Trophoblast cell (in vitro differentiated cells and primary cell): ENCODE measurements at regions not wholly inside any gene's neighbourhood (a gene's known extent, or its start where the extent isn't known, plus 50 kb on each side); places are given as distances from the start of the nearest gene placed in this dataset.

Experiments used
- DNase-seq, 2 donors: peaks; one replicate each; pipeline ENCODE4 v3.0.0-alpha.2; 2016
- H2AFZ ChIP-seq: 2 replicates; pipeline ENCODE4 v1.6.1; 2013; ENCODE audit warnings: low read length, moderate library complexity, mild to moderate bottlenecking; ENCODE audit not compliant: insufficient read depth, poor library complexity
- H2AK5ac ChIP-seq: 2 replicates; pipeline ENCODE4 v1.6.1; 2013; ENCODE audit warnings: mild to moderate bottlenecking, low read length
- H2BK120ac ChIP-seq: 2 replicates; pipeline ENCODE4 v1.6.1; 2013; ENCODE audit warnings: low read length, mild to moderate bottlenecking, moderate library complexity; ENCODE audit not compliant: insufficient read depth, poor library complexity
- H2BK12ac ChIP-seq: 2 replicates; pipeline ENCODE4 v1.6.1; 2013; ENCODE audit warnings: mild to moderate bottlenecking, low read length, moderate library complexity
- H2BK5ac ChIP-seq: 2 replicates; pipeline ENCODE4 v1.6.1; 2013; ENCODE audit warnings: low read length, low read depth, moderate library complexity, mild to moderate bottlenecking; ENCODE audit not compliant: poor library complexity
- H3K14ac ChIP-seq: 2 replicates; pipeline ENCODE4 v1.6.1; 2013; ENCODE audit warnings: mild to moderate bottlenecking, low read length
- H3K18ac ChIP-seq: 2 replicates; pipeline ENCODE4 v1.6.1; 2013; ENCODE audit warnings: mild to moderate bottlenecking, low read length
- H3K23ac ChIP-seq: 2 replicates; pipeline ENCODE4 v1.6.1; 2013; ENCODE audit warnings: low read length
- H3K27ac ChIP-seq: 2 replicates; pipeline ENCODE4 v1.5.1; 2013; ENCODE audit warnings: low read depth, mild to moderate bottlenecking, inconsistent platforms, low read length, moderate library complexity
- H3K27me3 ChIP-seq: 2 replicates; pipeline ENCODE4 v1.6.1; 2013; ENCODE audit warnings: inconsistent platforms, mild to moderate bottlenecking, low read length, moderate library complexity; ENCODE audit not compliant: insufficient read depth
- H3K36me3 ChIP-seq, 2 experiments: 1 replicate in 1 of 2; 2 replicates in 1 of 2; pipeline ENCODE4 v1.6.1; 2013; ENCODE audit warnings: low read length in 2 of 2, mild to moderate bottlenecking in 2 of 2, moderate library complexity in 1 of 2; ENCODE audit not compliant: insufficient read depth in 2 of 2, control insufficient read depth in 1 of 2
- H3K4ac ChIP-seq: 2 replicates; pipeline ENCODE4 v1.6.1; 2013; ENCODE audit warnings: low read depth, mild to moderate bottlenecking, low read length, moderate library complexity
- H3K4me1 ChIP-seq, 2 experiments: 1 replicate in 1 of 2; 2 replicates in 1 of 2; pipeline ENCODE4 v1.6.1; 2013; ENCODE audit warnings: low read length in 2 of 2, mild to moderate bottlenecking in 2 of 2, moderate library complexity in 1 of 2; ENCODE audit not compliant: insufficient read depth in 2 of 2, control insufficient read depth in 1 of 2
- H3K4me2 ChIP-seq: 2 replicates; pipeline ENCODE4 v1.6.1; 2013; ENCODE audit warnings: inconsistent platforms, mild to moderate bottlenecking, low read length, moderate library complexity
- H3K4me3 ChIP-seq: 2 replicates; pipeline ENCODE4 v1.5.1; 2013; ENCODE audit warnings: mild to moderate bottlenecking, low read depth, low read length, inconsistent platforms
- H3K79me1 ChIP-seq: one replicate; pipeline ENCODE4 v1.6.1; 2013; ENCODE audit warnings: low read length
- H3K79me2 ChIP-seq: 2 replicates; pipeline ENCODE4 v1.6.1; 2013; ENCODE audit warnings: low read length, mild to moderate bottlenecking; ENCODE audit not compliant: control insufficient read depth, insufficient read depth, poor library complexity
- H3K9ac ChIP-seq: 2 replicates; pipeline ENCODE4 v1.6.1; 2013; ENCODE audit warnings: mild to moderate bottlenecking, low read length
- H3K9me3 ChIP-seq: 2 replicates; pipeline ENCODE4 v1.6.1; 2013; ENCODE audit warnings: low read depth, mild to moderate bottlenecking, control low read depth, inconsistent platforms, low read length; ENCODE audit not compliant: insufficient read depth
- H4K12ac ChIP-seq: 2 replicates; pipeline ENCODE4 v1.6.1; 2013; ENCODE audit warnings: low read depth, mild to moderate bottlenecking, low read length, moderate library complexity
- H4K8ac ChIP-seq: 2 replicates; pipeline ENCODE4 v1.6.1; 2013; ENCODE audit warnings: low read depth, mild to moderate bottlenecking, low read length, moderate library complexity
- H4K91ac ChIP-seq: one replicate; pipeline ENCODE4 v1.6.1; 2013; ENCODE audit warnings: low read depth, mild to moderate bottlenecking, low read length, moderate library complexity
- WGBS: extraction: QIAGEN DNeasy Blood & Tissue Kit; methylation state at CpG from one replicate; pipeline ENCODE4 v1.1.7; 2013; ENCODE audit warnings: missing lambda C conversion rate; ENCODE audit not compliant: insufficient read length, insufficient coverage; ENCODE audit errors: extremely low coverage; 5-methylcytosine and 5-hydroxymethylcytosine counted together

DNA sequence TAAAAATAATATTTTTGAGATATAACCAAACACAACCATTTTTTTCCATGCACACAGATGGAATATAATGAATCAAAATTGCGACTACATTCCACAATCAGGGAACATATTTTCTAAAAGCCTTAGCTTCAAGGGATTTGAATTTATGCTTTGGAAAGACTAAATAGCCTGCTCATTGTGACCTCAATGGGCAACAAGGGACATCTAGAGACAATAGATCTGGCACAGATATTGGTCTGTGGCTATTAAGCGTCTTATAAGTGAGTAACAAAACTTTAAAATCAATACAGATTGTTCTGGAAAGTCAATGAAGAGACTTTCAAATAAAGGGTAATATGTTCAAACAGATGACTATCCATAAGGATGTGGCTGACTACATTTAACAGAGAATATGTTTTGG is 660.6 kb upstream of the ADGRL4 start:
- Histone ChIP-seq H3K23ac (no peak overlapping the region), H3K79me1 (no peaks in the 10 kb centered on the region), H2BK120ac (no peak overlapping the region), H2AK5ac (no peak overlapping the region), H2BK5ac (no peak overlapping the region), H4K12ac (no peak overlapping the region), H4K91ac (no peak overlapping the region), H3K4me1 (no peaks in the 10 kb centered on the region), H3K18ac (no peak overlapping the region), H3K9ac (no peak overlapping the region), H2AFZ (no peak overlapping the region), H3K9me3 (no peaks in the 10 kb centered on the region), H3K4me3 (no peak overlapping the region), H3K79me2 (no peaks in the 10 kb centered on the region), H3K14ac (no peak overlapping the region), H3K36me3 (no peaks in the 10 kb centered on the region), H3K4me2 (no peak overlapping the region), H2BK12ac (no peak overlapping the region), H3K4ac (no peak overlapping the region), H3K27me3 (no peaks in the 10 kb centered on the region), H3K27ac (no peak overlapping the region), H4K8ac (no peak overlapping the region)
- DNase-seq = no peak
- WGBS = no CpG with 5 or more reads among the region's 2 CpGs

DNA sequence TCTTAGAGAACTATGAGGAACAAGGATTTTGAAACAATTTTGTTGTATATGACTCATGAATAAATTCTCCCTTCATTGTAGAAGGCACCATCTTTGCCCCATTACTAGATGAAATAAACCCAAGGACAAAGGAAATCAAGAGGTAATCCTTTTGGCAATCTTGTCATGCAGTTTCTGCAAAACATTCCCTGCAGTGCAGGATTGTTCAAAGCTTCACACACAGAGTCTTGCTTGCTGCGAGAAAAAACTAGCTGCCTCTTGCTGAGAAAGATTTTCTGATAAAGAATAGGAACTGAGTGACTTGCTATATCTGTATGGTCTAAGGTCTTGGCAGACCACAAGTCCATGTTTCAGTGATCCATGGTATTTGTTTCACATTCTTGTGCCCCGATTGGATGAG is 657.4 kb upstream of the ADGRL4 start:
- Histone ChIP-seq H3K79me2 (no peaks in the 10 kb centered on the region), H4K8ac (no peak overlapping the region), H3K4me1 (no peaks in the 10 kb centered on the region), H3K27me3 (no peaks in the 10 kb centered on the region), H2AK5ac (no peak overlapping the region), H3K4me2 (no peak overlapping the region), H2BK5ac (no peak overlapping the region), H3K4me3 (no peak overlapping the region), H3K36me3 (no peaks in the 10 kb centered on the region), H4K91ac (no peak overlapping the region), H3K9ac (no peak overlapping the region), H3K4ac (no peak overlapping the region), H3K27ac (no peak overlapping the region), H3K79me1 (no peaks in the 10 kb centered on the region), H3K9me3 (no peaks in the 10 kb centered on the region), H2AFZ (no peak overlapping the region), H2BK120ac (no peak overlapping the region), H3K18ac (no peak overlapping the region), H2BK12ac (no peak overlapping the region), H3K14ac (no peak overlapping the region), H3K23ac (no peak overlapping the region), H4K12ac (no peak overlapping the region)
- no peak for DNase-seq
- WGBS = no CpG with 5 or more reads among the region's 2 CpGs

DNA sequence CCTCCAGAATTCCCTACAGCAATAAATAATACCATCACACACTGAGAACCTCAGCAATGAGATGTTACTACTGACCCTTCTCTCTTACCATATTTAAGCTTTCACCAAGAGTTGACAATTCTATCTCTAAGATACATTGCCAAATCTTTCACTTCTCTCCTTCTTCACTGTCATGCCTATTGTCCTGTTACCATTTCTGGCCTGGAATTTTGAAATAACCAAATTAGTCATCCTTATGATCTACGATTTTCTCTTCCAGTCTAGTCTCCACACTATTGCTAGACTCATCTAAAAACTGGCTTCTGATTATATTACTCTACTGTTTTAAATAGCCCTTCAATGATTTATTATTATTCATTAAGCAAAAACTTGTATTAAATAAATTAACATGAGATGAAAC is 656.1 kb upstream of the ADGRL4 start:
- Histone ChIP-seq H2BK120ac (no peak overlapping the region), H3K23ac (no peak overlapping the region), H4K8ac (no peak overlapping the region), H4K91ac (no peak overlapping the region), H3K4me3 (no peak overlapping the region), H3K14ac (no peak overlapping the region), H2BK5ac (no peak overlapping the region), H3K4me2 (no peak overlapping the region), H3K18ac (no peak overlapping the region), H3K4me1 (no peaks in the 10 kb centered on the region), H2AFZ (no peak overlapping the region), H2BK12ac (no peak overlapping the region), H3K79me2 (no peaks in the 10 kb centered on the region), H4K12ac (no peak overlapping the region), H2AK5ac (no peak overlapping the region), H3K36me3 (no peaks in the 10 kb centered on the region), H3K4ac (no peak overlapping the region), H3K27ac (no peak overlapping the region), H3K27me3 (no peaks in the 10 kb centered on the region), H3K9me3 (no peaks in the 10 kb centered on the region), H3K9ac (no peak overlapping the region), H3K79me1 (no peaks in the 10 kb centered on the region)
- no peak for DNase-seq
- no CpG with 5 or more reads among the region's 1 CpG for WGBS

DNA sequence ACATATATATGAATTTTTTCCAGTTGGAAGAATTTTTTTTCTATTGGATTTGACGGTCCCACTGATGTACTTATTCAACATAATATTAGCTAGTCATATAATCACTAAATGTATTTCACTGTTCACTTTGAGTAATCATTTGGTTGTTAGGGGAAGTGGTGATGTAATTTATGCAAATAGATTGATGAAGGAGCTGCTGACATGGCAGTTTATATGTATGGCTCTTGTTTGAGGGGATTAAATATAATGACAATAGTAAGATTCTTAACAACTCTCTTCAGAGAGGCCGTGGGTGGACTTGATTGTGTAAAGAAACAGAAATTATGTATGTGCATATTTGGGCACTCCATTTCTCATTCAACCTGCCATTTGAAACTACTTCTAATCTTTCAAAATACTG is 653.6 kb upstream of the ADGRL4 start:
- Histone ChIP-seq H3K27ac (no peak overlapping the region), H2AK5ac (no peak overlapping the region), H3K14ac (no peak overlapping the region), H2BK120ac (no peak overlapping the region), H4K8ac (no peak overlapping the region), H3K4me3 (no peak overlapping the region), H4K91ac (no peak overlapping the region), H3K36me3 (no peaks in the 10 kb centered on the region), H3K4me1 (no peaks in the 10 kb centered on the region), H4K12ac (no peak overlapping the region), H2BK5ac (no peak overlapping the region), H3K18ac (no peak overlapping the region), H3K23ac (no peak overlapping the region), H3K79me1 (no peaks in the 10 kb centered on the region), H3K4me2 (no peak overlapping the region), H3K79me2 (no peaks in the 10 kb centered on the region), H3K9me3 (no peaks in the 10 kb centered on the region), H3K9ac (no peak overlapping the region), H2AFZ (no peak overlapping the region), H2BK12ac (no peak overlapping the region), H3K27me3 (no peaks in the 10 kb centered on the region), H3K4ac (no peak overlapping the region)
- DNase-seq = no peak
- no CpG with 5 or more reads among the region's 2 CpGs for WGBS
